ENCODE measurements at regions not wholly inside any gene's neighbourhood (a gene's known extent, or its start where the extent isn't known, plus 50 kb on each side); places are given as distances from the start of the nearest gene placed in this dataset.

DNA sequence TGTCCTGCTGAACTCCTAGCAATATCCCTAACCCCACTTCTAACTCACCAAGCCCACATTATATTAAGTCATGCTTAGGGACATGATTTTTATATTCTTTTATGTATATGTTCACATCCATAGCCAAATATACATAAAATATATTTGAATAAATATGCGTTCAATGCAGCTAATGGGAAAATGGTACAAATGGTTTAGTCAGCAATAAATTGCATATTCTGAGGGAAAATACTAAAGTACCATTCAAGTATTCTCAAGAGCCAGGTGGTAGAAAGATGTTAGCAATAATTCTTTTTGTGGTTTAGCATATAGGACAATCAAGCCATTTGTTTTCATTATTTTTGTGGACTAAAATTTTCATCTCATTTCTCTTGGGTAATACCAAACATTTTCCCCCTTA, 306.0 kb downstream of the TDRD15 start:
- no peak for DNase-seq (ENCODE audit: low spot score)

DNA sequence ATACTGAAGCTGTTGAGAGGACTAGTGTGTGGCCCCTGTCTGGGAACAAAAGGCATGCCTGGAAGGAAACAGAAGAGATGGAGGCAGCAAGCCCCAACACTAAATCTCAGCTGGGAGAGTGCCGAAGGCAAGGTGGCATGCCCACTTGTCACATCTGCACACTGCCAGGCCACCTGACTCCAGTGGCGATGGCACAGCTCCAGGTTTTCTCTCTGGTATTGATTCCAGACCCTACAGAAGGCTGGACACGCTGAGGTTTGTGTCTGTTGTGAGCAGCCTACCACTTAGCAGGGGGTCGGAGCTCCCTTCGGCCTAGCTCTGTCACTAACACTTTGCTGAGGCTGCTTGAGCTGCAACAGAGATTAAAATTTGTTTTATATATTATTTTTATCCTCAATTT, 307.3 kb downstream of the TDRD15 start:
- DNase-seq (ENCODE audit: low spot score) = no peak

- DNase-seq (ENCODE audit: low spot score) = no peak
These were observed 315.2 kb downstream of the TDRD15 start for GRCh38 chr2:21438949-21439348.

DNA sequence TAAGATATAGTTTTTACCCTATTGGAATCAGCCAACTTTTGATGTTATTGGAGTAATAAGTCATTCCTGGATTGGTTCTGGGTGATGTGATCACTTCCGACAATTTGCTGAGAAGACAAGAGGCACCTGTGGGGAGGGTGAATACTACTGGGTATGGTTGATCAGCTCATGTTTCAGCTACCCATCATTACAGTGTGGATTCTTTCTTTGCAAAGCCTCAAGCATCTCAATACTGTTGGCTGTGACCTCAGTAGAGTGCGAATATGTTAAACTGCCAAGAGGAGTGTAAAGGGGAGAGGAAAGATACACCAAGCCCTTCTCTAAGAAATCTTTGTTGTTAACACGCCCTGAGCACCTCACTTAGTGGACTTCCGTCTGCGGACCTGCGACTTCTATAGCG, 317.7 kb downstream of the TDRD15 start:
- DNase-seq (ENCODE audit: low spot score) = no peak

- no peak for DNase-seq (ENCODE audit: low spot score)
These were observed 319.8 kb downstream of the TDRD15 start for GRCh38 chr2:21443494-21444105.

DNA sequence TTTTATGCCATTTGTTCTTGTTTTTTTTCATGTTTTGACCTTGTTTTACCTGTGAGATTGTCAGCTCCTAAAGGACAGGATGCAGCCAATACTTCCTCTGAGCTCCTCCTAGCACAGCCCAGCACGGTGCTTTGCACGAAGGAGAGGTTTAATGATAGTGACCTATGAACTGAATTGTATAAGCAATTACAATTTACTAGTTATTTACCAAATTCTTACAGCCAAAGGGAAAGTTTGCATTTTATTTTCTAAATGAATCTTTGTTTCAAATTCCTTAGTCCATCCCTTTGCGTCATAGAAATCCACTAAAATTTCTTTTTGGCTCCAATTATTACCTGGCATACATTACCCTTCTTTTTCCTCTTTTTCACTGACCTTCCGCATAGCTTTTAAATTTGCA, 326.1 kb downstream of the TDRD15 start:
- DNase-seq (ENCODE audit: low spot score) = no peak

DNA sequence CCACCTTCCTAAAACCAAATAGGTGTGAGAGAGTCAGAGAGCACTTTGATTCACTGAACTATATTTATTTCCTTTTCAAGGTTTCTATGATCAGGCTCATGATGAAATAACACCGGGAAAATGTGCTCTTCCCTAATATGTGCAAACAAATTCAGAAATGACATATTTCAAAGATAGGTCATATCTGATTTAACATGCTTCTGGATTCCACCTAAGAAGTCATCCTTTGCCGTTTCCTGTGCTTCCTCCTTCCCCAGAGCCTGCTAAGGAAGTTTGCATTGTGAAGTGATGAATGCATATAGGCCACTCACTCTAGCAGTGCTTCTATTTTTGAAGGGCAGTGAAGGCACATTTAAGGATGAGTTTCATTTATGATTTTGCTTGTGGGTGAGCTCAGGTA, 327.6 kb downstream of the TDRD15 start:
- no peak for DNase-seq (ENCODE audit: low spot score)

DNA sequence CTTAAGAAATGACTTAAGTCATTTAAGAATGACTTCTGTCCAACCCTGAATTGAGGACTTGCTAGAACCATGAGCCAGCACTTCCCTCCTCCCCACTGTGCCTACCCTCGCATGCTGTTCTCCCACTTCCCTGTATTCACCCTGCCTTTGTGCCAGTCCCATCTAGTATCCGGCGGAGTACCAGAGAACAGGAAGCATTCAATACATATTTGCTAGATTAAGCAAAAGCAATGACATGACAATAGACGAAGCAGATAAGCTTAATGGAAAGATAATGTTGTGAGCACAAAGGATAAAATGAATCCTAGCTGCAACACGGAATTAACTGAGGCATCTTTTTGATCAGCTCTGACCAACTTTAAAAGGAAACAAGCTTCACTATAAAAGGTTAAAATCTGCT, 328.5 kb downstream of the TDRD15 start:
- no peak for DNase-seq (ENCODE audit: low spot score)

DNA sequence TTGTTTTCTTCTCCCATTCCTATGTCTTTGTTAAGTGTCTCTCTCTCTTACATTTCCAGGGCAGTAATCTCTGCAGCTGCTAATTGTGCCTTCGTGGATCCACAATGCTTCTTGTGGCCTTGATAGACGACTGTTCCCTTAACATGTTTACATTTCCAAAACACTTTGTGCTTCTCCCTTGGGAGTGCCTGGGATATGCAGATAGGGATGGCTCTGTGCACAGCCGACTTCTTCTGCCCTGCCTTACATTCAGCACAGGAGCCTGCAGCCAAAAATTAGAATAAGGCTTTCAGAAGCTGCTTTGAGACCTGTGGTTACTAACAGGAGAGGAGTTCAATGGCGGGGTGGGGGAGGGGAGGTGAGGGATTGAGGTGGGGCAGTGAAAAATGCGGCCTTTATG, 328.9 kb downstream of the TDRD15 start:
- no peak for DNase-seq (ENCODE audit: low spot score)

DNA sequence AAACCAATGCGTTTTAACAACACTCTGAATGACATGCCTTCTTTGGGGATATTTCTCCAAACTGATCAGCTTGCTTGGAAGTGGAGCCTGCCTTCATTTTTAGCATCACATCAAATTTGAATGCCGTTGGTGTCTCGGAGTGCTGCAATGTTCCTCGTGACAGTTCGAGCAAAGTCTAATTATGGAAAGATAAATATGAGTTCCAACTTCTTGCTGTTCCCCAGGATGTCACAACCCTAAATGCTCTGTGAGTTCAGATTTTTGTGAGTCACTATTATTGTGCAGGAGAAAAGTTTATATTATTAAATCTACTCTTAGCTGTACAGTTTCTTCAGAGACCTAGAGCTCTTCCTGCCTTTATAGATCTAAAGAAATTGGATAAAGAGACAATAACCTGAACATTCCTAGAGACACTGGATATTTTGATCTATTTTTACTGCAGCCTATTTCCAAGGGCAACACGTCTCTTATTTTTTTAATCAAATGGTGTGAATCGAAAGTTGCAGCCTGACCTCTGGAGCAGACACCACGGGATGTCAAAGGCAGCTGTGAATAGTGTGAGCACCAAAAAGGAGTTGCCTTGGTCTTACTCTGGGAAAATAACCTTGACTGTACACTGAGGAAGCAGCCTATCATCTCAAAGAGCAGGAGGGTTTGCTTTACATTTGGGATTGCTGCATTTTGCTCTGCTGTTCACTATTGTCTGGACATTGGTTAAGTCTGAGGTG, 330.1 kb downstream of the TDRD15 start:
- no peak for DNase-seq (ENCODE audit: low spot score)

DNA sequence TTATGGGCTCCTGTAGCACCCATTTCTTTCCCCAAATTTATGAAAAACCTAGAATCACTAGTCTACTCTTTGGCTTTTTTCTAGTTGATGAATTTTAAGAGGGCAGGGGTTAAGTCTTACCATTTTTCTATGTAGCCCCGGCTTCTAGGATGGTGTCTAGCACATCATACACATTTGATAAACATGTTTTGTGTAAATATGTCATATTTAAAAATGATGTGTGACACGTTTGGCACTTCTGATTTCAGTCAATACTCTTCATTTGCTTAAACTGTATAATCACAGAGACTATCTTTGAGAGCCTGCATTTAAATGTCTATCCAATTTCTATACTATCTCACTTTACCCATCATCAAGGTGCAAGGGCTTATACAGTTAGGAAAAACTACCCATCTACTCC, 331.1 kb downstream of the TDRD15 start:
- no peak for DNase-seq (ENCODE audit: low spot score)

DNA sequence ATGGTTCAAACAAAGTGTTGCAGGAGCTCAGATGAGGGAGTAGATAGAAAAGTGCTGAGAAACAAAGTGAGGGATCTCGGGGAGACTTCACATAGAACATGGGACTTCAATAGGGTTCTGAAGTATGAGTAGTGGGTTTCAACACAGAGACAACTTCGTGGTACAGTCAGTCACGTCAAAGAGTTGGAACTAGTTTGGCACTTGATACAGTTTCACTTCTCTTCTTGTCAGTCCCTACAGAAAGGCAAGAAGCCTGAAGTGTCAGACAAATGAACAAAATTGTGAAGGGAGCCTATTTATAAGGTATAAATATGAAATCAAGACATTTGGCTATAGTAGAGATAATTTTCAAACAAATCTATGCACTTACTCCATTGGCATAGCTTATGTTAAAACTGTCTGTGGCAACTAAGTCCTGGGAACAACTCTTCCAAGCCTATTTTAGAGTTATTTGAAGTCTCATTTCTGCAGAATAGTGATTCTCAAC, 338.0 kb downstream of the TDRD15 start:
- DNase-seq (ENCODE audit: low spot score) = no peak

GRCh38 chr2:21466341-21466927, 342.7 kb downstream of the TDRD15 start:
- DNase-seq (ENCODE audit: low spot score) = no peak

DNA sequence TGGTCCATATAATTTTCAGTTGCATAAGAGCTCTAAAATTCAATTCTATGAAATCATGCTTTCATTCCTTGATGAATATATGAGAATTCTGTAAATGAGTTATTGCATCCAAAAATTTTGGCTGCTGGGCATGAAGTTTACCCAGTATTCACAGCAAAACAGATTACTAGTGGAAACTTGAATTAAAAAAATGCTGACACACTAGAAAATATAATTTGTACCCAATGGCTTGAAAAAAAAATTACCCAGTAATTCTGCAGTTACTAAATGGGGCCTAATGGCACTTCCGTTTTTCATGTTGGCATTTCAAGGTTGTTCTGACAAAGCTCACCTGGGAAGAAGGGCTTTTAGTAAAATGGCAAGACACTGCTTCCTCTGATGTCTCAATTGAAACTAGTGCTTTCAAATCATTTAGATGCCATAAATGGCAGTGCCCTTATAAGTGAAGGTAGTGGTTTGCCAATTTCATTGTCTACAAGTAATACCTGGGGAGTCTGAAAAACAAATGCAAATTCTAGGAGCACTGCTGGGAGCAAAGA, 343.6 kb downstream of the TDRD15 start:
- DNase-seq (ENCODE audit: low spot score) = no peak

DNA sequence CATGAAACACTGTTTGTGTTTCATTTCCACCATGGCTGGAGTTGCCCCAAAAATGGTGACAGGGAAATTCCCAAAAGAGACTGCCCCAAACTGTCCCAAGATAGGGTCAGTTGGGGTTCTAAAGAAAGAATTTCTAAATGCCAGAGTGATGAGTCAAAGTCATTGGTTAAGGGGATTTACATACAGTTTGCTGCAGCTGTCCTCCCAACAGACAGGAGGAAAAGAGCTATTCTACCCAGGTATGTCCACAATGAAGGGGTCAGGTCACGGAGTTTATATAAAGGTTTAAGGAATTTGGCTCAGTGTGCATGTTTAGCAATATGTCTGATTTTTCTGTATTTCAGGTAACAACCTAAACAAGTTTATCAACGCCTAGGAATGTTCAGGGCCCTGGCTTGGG, 344.1 kb downstream of the TDRD15 start:
- DNase-seq (ENCODE audit: low spot score) = no peak

- no peak for DNase-seq (ENCODE audit: low spot score)
These were observed 344.9 kb downstream of the TDRD15 start for GRCh38 chr2:21468624-21469023.

GRCh38 chr2:21469158-21469557, 345.4 kb downstream of the TDRD15 start:
- DNase-seq (ENCODE audit: low spot score) = no peak

- no peak for DNase-seq (ENCODE audit: low spot score)
These were observed 345.8 kb downstream of the TDRD15 start for GRCh38 chr2:21469564-21469963.

DNA sequence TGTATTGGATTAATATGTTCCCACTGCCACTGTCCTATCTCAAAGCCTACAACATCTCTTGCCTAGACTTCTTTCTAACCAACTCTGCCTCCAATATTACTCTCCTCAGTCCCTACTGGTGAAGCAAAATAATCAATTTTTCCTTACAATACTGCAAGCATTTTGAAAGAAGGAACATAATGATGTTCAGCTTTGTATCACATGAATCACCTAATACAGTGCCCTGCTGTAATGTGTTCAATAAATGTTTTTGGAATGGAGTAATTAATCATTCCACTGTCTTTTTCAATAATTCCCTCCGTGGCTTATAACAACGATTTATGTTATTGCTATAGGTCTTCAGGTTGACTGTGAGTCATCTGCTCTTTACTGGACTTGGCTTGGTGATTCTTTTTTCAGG, 356.4 kb downstream of the TDRD15 start:
- no peak for DNase-seq (ENCODE audit: low spot score)

DNA sequence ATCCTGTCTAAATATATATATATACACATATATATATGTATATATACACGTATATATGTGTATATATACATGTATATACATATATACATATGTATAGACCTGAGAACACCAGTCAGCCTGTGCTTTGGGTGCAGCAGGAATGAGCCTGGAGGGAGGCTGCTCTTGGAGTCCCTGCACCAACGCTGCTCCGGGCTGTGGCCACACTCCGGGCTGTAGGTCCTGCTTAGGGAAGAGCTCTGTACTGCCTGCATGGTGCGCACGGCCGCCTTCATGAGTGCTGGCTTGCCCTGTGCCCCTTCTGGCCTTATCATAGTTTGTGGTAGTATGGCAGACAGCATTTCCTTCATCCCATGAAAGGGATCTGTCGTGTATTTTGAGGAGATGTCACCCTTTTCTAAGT, 360.9 kb downstream of the TDRD15 start:
- no peak for DNase-seq (ENCODE audit: low spot score)

GRCh38 chr2:21486445-21486844, 362.7 kb downstream of the TDRD15 start:
- DNase-seq (ENCODE audit: low spot score) = no peak

DNA sequence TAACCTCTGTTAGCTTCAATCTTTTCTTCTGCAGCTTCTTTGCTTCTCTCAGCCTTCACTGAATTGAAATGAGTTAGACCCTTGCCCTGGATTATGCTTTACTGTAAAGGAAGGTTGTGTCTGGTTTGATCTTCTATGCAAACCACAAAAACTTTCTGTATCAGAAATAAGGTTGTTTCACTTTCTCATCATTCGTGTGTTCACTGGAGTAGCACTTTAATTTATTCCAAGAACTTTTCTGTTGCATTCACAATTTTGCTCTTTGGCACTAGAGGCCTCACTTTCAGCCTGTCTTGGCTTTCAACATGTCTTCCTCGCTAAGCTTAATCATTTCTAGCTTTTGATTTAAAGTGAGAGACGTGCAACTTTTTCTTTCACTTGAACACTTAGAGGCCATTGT, 365.3 kb downstream of the TDRD15 start:
- DNase-seq (ENCODE audit: low spot score) = no peak

DNA sequence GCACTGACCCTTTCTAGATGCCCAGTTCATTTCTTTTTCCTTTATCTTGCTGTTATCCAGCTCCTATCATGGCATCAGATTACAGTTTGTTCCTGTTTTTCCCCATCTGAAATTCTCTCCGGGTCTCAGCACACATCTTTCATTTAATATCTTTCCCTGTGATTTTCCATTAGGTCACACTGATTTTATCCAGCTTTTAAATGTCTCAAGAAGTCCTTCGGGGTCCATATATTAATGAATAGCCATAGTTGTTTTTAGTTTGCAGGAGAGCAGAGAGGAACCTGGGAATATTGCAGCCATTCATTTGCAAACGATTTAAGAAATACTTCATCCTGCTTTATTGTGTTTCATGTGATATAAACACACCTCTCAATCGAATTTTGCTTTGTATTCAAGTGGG, 374.2 kb downstream of the TDRD15 start:
- DNase-seq (ENCODE audit: low spot score) = no peak
